ENCODE measurements at regions not wholly inside any gene's neighbourhood (a gene's known extent, or its start where the extent isn't known, plus 50 kb on each side); places are given as distances from the start of the nearest gene placed in this dataset.

- TF ChIP-seq CTCF (IDR thresholded peaks at IDR 0.05) (no peak), POLR2A (IDR thresholded peaks at IDR 0.05) (no peak)
Observed at GRCh38 chr1:80536461-80536860, 1264.3 kb upstream of the ADGRL2 start.
